Stomach (tissue), 4 donors: ENCODE measurements at regions not wholly inside any gene's neighbourhood (a gene's known extent, or its start where the extent isn't known, plus 50 kb on each side); places are given as distances from the start of the nearest gene placed in this dataset.

Experiments used
- EP300 ChIP-seq: sonication (generic); formaldehyde crosslinking; IDR thresholded peaks from one replicate; pipeline ENCODE4 v1.6.1; 2017; ENCODE audit warnings: antibody characterized with exemption
- POLR2A ChIP-seq, 4 donors: fragments of 450-650 bp; IDR thresholded peaks; one replicate each; pipeline ENCODE4 v1.6.1; 2016; ENCODE audit warnings: antibody characterized with exemption in 4 of 4, control low read depth in 2 of 4, mild to moderate bottlenecking in 1 of 4, moderate library complexity in 1 of 4
- TF ChIP-seq, protein P1 (sequence below), 7 experiments: fragments of 450-650 bp in 4 of 7; fragments of 200-600 bp in 3 of 7; sonication (generic) in 3 of 7; IDR thresholded peaks; one replicate each; pipeline ENCODE4 v1.5.1; 2016 to 2019; ENCODE audit warnings: antibody characterized with exemption in 7 of 7, control low read depth in 2 of 7, mild to moderate bottlenecking in 1 of 7

DNA sequence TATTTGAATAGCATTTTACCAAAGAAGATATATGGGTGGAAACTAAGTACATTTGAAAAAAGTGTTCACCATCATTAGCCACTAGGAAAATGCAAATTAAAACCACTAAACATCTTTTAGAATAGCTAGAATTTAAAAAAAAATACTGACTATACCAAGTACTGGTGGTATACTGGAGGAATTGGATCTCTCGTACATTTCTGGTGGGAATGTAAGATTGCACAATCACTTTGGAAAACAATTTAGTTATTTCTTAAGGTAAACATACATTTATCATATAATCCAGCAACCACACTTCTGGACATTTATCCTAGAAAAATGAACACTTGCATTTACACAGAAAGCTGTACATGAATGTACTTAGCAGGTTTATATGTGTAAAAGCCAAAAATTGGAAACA is 303.5 kb downstream of the MID1IP1 start:
- TF ChIP-seq, protein P1, sequence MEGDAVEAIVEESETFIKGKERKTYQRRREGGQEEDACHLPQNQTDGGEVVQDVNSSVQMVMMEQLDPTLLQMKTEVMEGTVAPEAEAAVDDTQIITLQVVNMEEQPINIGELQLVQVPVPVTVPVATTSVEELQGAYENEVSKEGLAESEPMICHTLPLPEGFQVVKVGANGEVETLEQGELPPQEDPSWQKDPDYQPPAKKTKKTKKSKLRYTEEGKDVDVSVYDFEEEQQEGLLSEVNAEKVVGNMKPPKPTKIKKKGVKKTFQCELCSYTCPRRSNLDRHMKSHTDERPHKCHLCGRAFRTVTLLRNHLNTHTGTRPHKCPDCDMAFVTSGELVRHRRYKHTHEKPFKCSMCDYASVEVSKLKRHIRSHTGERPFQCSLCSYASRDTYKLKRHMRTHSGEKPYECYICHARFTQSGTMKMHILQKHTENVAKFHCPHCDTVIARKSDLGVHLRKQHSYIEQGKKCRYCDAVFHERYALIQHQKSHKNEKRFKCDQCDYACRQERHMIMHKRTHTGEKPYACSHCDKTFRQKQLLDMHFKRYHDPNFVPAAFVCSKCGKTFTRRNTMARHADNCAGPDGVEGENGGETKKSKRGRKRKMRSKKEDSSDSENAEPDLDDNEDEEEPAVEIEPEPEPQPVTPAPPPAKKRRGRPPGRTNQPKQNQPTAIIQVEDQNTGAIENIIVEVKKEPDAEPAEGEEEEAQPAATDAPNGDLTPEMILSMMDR (IDR thresholded peaks at IDR 0.05), result no peak
- TF ChIP-seq POLR2A (IDR thresholded peaks at IDR 0.05), result no peak
- no peak for TF ChIP-seq EP300
